Small intestine (tissue), 7 donors: ENCODE measurements at regions not wholly inside any gene's neighbourhood (a gene's known extent, or its start where the extent isn't known, plus 50 kb on each side); places are given as distances from the start of the nearest gene placed in this dataset.

Source experiments
- DNase-seq, 2 donors: peaks; one replicate each; pipeline versions ENCODE4 v3.0.0 to v3.0.0-alpha.2; 2013
- FAIRE-seq: peaks from 2 replicates; lab custom pipeline; 2012; peaks lifted over from hg19 to GRCh38; lab: Jason Lieb, UNC
- H3K27ac ChIP-seq, 3 donors: one replicate each; pipeline ENCODE4 v1.5.1; 2013; ENCODE audit warnings: low read length in 2 of 3, mild to moderate bottlenecking in 2 of 3, control low read depth in 1 of 3, inconsistent platforms in 1 of 3, low read depth in 1 of 3, moderate library complexity in 1 of 3
- H3K27me3 ChIP-seq, 3 donors: one replicate each; pipeline ENCODE4 v1.6.1; 2013; ENCODE audit warnings: low read length in 3 of 3, inconsistent platforms in 1 of 3; ENCODE audit not compliant: control insufficient read depth in 3 of 3, insufficient read depth in 3 of 3
- H3K36me3 ChIP-seq, 3 donors: one replicate each; pipeline ENCODE4 v1.6.1; 2013; ENCODE audit warnings: low read length in 3 of 3, inconsistent platforms in 1 of 3, low read depth in 1 of 3, mild to moderate bottlenecking in 1 of 3, moderate library complexity in 1 of 3; ENCODE audit not compliant: control insufficient read depth in 3 of 3, insufficient read depth in 2 of 3
- H3K4me1 ChIP-seq, 3 donors: one replicate each; pipeline ENCODE4 v1.6.1; 2013; ENCODE audit warnings: low read length in 2 of 3, inconsistent platforms in 1 of 3, low read depth in 1 of 3, mild to moderate bottlenecking in 1 of 3, moderate library complexity in 1 of 3; ENCODE audit not compliant: control insufficient read depth in 3 of 3, insufficient read depth in 2 of 3
- H3K4me3 ChIP-seq, 3 donors: one replicate each; pipeline ENCODE4 v1.5.1; 2013; ENCODE audit warnings: low read length in 3 of 3, control low read depth in 1 of 3, inconsistent platforms in 1 of 3, low read depth in 1 of 3, mild to moderate bottlenecking in 1 of 3, moderate library complexity in 1 of 3
- H3K9me3 ChIP-seq, 2 donors: one replicate each; pipeline ENCODE4 v1.6.1; 2013; ENCODE audit warnings: low read depth in 1 of 2, low read length in 1 of 2; ENCODE audit not compliant: control insufficient read depth in 2 of 2, insufficient read depth in 1 of 2
- WGBS, 3 donors: extraction: QIAGEN DNeasy Blood & Tissue Kit; methylation state at CpG; one replicate each; pipeline ENCODE4 v1.1.7; 2013; 5-methylcytosine and 5-hydroxymethylcytosine counted together
- donor health status: healthy with polysubstance abuse.
- donor health status: control.
- donor health status: control.
- donor health status: Bipolar disorder and iron deficiency.
- donor health status: healthy.

DNA sequence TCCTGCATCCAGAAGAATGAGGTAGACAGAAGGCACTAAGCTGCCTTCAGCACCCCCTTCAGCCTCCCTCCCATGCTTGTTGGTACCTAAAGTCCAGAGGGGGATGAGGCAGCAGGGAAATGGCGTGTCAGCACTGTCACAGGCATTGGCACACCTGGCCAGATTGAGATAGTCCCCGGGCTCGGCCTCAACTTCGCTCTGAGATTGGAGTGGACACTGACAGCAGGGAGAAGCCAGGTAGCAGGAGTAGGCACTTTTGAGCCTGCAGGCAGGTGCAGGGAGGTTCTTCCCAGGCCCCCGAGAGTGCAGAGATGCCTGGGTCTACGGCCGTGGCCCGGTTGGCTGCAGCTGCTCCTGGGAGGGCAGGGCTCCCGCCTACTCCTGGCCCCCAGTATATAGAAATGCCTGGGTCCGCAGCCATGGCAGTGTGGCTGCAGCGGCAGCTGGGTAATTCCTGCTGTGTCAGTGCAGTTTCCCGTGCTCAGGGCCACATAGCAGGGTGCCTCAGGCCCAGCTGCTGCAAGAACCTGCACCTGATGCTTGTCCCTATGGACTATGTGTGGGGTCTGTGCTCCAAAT lies 160.3 kb downstream of the SLITRK6 start:
- Histone ChIP-seq H3K4me1 (no peaks in the 10 kb centered on the region), H3K27ac (no peak overlapping the region), H3K9me3 (peaks cover 0 to 3% of the 10 kb centered on the region in 2 donors), H3K4me3 (no peak overlapping the region), H3K36me3 (no peaks in the 10 kb centered on the region), H3K27me3 (no peaks in the 10 kb centered on the region)
- WGBS, 3 donors = 75 to 83% (median 76%) methylated on average over 12 of the region's 12 CpGs
- no peak for DNase-seq
- FAIRE-seq = no peak

DNA sequence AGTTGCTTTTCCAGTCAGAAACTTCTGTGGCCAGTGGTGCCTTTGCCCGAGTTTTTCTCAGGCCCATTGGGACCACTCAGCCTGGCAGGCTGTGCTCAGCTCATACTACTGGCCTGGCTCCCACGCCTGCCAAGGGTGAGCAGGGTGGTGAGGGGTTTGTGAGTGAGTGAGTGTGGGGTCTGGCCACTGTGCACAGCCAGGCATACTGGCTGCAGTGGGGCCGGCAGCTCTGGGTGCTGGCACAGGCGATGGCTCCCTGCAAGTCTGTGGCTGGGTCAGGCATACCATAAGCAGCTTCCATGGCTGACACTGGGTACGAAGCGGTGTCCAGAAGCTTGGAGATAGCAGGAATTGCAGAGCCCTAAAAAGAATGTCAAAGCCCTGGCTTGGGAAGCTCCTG lies 161.0 kb downstream of the SLITRK6 start:
- Histone ChIP-seq H3K4me1 (no peaks in the 10 kb centered on the region), H3K27ac (no peak overlapping the region), H3K4me3 (no peak overlapping the region), H3K36me3 (no peaks in the 10 kb centered on the region), H3K27me3 (no peaks in the 10 kb centered on the region), H3K9me3 (peaks cover 0 to 3% of the 10 kb centered on the region in 2 donors)
- FAIRE-seq (no peak), DNase-seq (no peak)
- WGBS, 3 donors = 85 to 89% (median 87%) methylated on average over 6 of the region's 6 CpGs

DNA sequence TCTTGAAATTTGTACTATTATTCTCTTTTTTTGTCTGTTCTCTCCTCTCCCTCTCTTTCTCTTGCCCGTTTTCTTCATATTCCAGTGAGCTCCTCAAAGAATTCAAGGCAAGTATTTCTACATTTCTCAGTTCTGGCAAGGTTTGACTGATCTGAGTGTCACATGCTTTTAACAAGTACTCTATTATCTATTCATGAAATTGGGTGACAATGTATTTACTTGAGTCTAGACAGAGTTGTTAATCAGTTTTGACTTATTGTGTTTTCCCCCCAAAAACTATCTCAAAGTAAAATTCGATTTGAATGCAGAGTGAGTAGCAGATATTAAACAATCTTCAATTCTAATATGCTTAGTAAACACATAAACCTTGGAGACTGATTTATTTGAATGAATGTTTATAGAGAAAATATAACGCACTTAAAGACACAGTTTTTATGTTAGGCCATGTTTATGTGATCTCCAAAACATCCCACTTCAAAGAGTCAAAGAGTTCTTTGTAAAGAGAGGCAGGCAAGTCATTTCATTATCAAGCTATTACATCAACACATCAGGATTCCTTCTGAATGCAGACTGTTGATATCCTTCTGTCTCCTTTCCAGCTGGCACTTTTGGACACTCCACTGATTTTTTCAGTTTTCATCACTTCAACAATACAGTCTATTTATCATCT lies 166.6 kb downstream of the SLITRK6 start:
- Histone ChIP-seq H3K36me3 (no peaks in the 10 kb centered on the region), H3K27me3 (no peaks in the 10 kb centered on the region), H3K4me1 (no peaks in the 10 kb centered on the region), H3K9me3 (no peaks in the 10 kb centered on the region), H3K27ac (no peak overlapping the region), H3K4me3 (no peak overlapping the region)
- WGBS, 3 donors = 40 to 43% (median 41%) methylated on average over 3 of the region's 3 CpGs
- no peak for FAIRE-seq
- no peak for DNase-seq

GRCh38 chr13:85631801-85632200 lies 167.4 kb downstream of the SLITRK6 start:
- H3K4me3 ChIP-seq = no peak overlapping the region
- FAIRE-seq = no peak

GRCh38 chr13:85626603-85627002 lies 172.6 kb downstream of the SLITRK6 start:
- Histone ChIP-seq H3K4me3 (no peak overlapping the region), H3K27ac (no peak overlapping the region), H3K4me1 (no peaks in the 10 kb centered on the region), H3K9me3 (no peaks in the 10 kb centered on the region), H3K27me3 (no peaks in the 10 kb centered on the region), H3K36me3 (no peaks in the 10 kb centered on the region)
- WGBS, 3 donors = 87 to 88% (median 88%) methylated on average over 4 of the region's 4 CpGs
- DNase-seq (no peak), FAIRE-seq (no peak)

More at GRCh38 chr13:85631801-85632200, 167.4 kb downstream of the SLITRK6 start:
- DNase-seq = no peak
- Histone ChIP-seq H3K9me3 (no peaks in the 10 kb centered on the region), H3K36me3 (no peaks in the 10 kb centered on the region), H3K27ac (no peak overlapping the region), H3K27me3 (no peaks in the 10 kb centered on the region), H3K4me1 (no peaks in the 10 kb centered on the region)
- 68 to 83% (median 75%) methylated on average over 4 of the region's 4 CpGs for WGBS, 3 donors

DNA sequence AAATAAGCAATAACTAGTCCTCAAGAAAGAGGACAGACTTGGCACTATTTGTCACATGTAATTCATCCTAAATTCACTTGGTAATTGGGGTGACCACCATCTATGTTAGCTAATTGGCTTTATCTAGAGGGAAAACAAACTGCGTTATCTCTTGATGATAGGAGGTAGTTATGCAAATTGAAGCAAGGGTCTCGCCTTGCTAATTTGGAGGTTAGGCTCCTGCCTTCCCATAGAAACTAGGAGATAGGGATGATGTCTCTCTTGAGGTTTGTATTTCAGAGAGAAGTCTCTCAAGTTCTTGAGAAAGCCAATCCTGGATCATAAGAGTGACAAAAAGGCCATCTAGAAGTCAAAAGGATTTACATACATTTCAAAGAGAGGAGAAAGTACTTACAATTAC lies 179.9 kb downstream of the SLITRK6 start:
- Histone ChIP-seq H3K27ac (no peak overlapping the region), H3K4me1 (no peaks in the 10 kb centered on the region), H3K4me3 (no peak overlapping the region), H3K9me3 (no peaks in the 10 kb centered on the region), H3K27me3 (no peaks in the 10 kb centered on the region), H3K36me3 (no peaks in the 10 kb centered on the region)
- WGBS, 3 donors = 37 to 71% (median 56%) methylated on average over 2 of the region's 2 CpGs
- no peak for DNase-seq
- no peak for FAIRE-seq

DNA sequence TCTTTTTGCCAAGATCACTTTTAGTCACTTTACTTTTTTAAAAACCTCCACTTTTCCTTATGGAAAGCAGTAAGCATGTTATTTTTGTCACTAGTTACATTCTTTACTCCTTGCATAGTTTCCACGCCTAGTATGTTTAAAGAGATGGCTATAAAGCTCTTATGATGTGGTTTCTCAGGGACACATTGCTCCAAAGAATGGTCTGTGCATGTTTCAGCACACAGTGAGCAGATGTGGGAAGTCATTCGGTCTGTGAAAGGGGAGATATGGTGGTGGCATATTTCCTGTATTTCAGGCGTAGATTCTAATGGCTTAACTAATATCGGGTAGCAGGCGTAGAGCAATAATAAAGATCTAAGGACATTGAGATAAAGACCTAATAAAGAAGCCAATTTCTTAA lies 180.7 kb downstream of the SLITRK6 start:
- no peak for FAIRE-seq

GRCh38 chr13:85616275-85616674 lies 182.9 kb downstream of the SLITRK6 start:
- no peak overlapping the region for H3K4me3 ChIP-seq
- H3K27ac ChIP-seq = no peak overlapping the region
- no peak for DNase-seq
- no peak for FAIRE-seq
- no peaks in the 10 kb centered on the region for H3K36me3 ChIP-seq
- WGBS, 3 donors = 67 to 79% (median 67%) methylated on average over 2 of the region's 2 CpGs
- H3K9me3 ChIP-seq = no peaks in the 10 kb centered on the region
- H3K4me1 ChIP-seq = no peaks in the 10 kb centered on the region
- no peaks in the 10 kb centered on the region for H3K27me3 ChIP-seq

More for the DNA sequence above, 180.7 kb downstream of the SLITRK6 start:
- H3K36me3 ChIP-seq = no peaks in the 10 kb centered on the region
- H3K4me1 ChIP-seq = no peaks in the 10 kb centered on the region
- no peak for DNase-seq
- no peak overlapping the region for H3K27ac ChIP-seq
- H3K9me3 ChIP-seq = no peaks in the 10 kb centered on the region
- WGBS, 3 donors = 40 to 52% (median 44%) methylated on average over 5 of the region's 5 CpGs
- no peak overlapping the region for H3K4me3 ChIP-seq
- no peaks in the 10 kb centered on the region for H3K27me3 ChIP-seq
